Loucy (cell line): ENCODE measurements at regions not wholly inside any gene's neighbourhood (a gene's known extent, or its start where the extent isn't known, plus 50 kb on each side); places are given as distances from the start of the nearest gene placed in this dataset.

Source experiments
- CTCF ChIP-seq: fragments of 200-600 bp; sonication (generic); conservative IDR thresholded peaks from 2 replicates; pipeline ENCODE4 v1.5.1; 2014; ENCODE audit warnings: mild to moderate bottlenecking, antibody characterized with exemption, low read length
- EZH2phosphoT487 ChIP-seq: fragments of 200-600 bp; IDR thresholded peaks from 2 replicates; pipeline ENCODE4 v1.6.1; 2018; ENCODE audit warnings: antibody characterized with exemption, mild to moderate bottlenecking, moderate library complexity, borderline replicate concordance

GRCh38 chr11:116285026-116285425 lies 487.8 kb downstream of the BUD13 start:
- TF ChIP-seq CTCF = no peak
- no peak for TF ChIP-seq EZH2phosphoT487
